OCI-LY1 (cell line): ENCODE measurements at regions not wholly inside any gene's neighbourhood (a gene's known extent, or its start where the extent isn't known, plus 50 kb on each side); places are given as distances from the start of the nearest gene placed in this dataset.

Experiments used
- H2AFZ ChIP-seq: fragments of 200-600 bp; sonication (generic), shearing (Covaris generic); 2 replicates; pipeline ENCODE4 v1.6.0; 2014; ENCODE audit warnings: antibody characterized with exemption, mild to moderate bottlenecking, low read length
- H3F3A ChIP-seq: fragments of 200-600 bp; sonication (generic), shearing (Covaris generic); 2 replicates; pipeline ENCODE4 v1.6.0; 2014; ENCODE audit warnings: mild to moderate bottlenecking, antibody characterized with exemption, low read length, moderate library complexity; ENCODE audit not compliant: insufficient read depth
- H3K27ac ChIP-seq: fragments of 200-600 bp; sonication (generic); 2 replicates; pipeline ENCODE4 v1.5.1; 2014; ENCODE audit warnings: low read length, mixed run types, mild to moderate bottlenecking, low read depth; ENCODE audit not compliant: poor library complexity, severe bottlenecking
- H3K27me3 ChIP-seq: fragments of 200-600 bp; sonication (generic); 2 replicates; pipeline ENCODE4 v1.6.0; 2014; ENCODE audit warnings: antibody characterized with exemption, mild to moderate bottlenecking, low read length, moderate library complexity; ENCODE audit not compliant: insufficient read depth
- H3K36me3 ChIP-seq: fragments of 200-600 bp; sonication (generic); 2 replicates; pipeline ENCODE4 v1.6.1; 2014; ENCODE audit warnings: mild to moderate bottlenecking, antibody characterized with exemption, low read length, moderate library complexity, mixed read lengths; ENCODE audit not compliant: insufficient read depth
- H3K4me1 ChIP-seq: fragments of 200-600 bp; sonication (generic); 2 replicates; pipeline ENCODE4 v1.5.1; 2014; ENCODE audit warnings: mild to moderate bottlenecking, low read length, moderate library complexity; ENCODE audit not compliant: insufficient read depth, severe bottlenecking
- H3K4me2 ChIP-seq: fragments of 200-600 bp; sonication (generic), shearing (Covaris generic); 2 replicates; pipeline ENCODE4 v1.6.1; 2014; ENCODE audit warnings: low read length
- H3K4me3 ChIP-seq: fragments of 200-600 bp; sonication (generic); 2 replicates; pipeline ENCODE4 v1.5.1; 2014; ENCODE audit warnings: low read length, low read depth, mild to moderate bottlenecking, mixed read lengths; ENCODE audit not compliant: poor library complexity, severe bottlenecking
- H3K79me2 ChIP-seq: fragments of 200-600 bp; shearing (Covaris generic); 2 replicates; pipeline ENCODE4 v1.6.1; 2016; ENCODE audit warnings: mixed run types, low read length, mixed read lengths; ENCODE audit not compliant: insufficient read depth
- H3K9ac ChIP-seq: fragments of 200-600 bp; sonication (generic), shearing (Covaris generic); 2 replicates; pipeline ENCODE4 v1.6.1; 2014; ENCODE audit warnings: mild to moderate bottlenecking, low read length, mixed read lengths
- H3K9me2 ChIP-seq: fragments of 200-600 bp; sonication (generic), shearing (Covaris generic); 2 replicates; pipeline ENCODE4 v1.6.1; 2014; ENCODE audit warnings: low read depth, mild to moderate bottlenecking, low read length, mixed read lengths
- H3K9me3 ChIP-seq: fragments of 200-600 bp; shearing (Covaris generic); 2 replicates; pipeline ENCODE4 v1.6.1; 2014; ENCODE audit warnings: low read length, mixed read lengths
- H4K20me1 ChIP-seq: fragments of 200-600 bp; sonication (generic), shearing (Covaris generic); 2 replicates; pipeline ENCODE4 v1.6.0; 2016; ENCODE audit warnings: mild to moderate bottlenecking, low read length; ENCODE audit not compliant: insufficient read depth
- EZH2 ChIP-seq: fragments of 200-600 bp; sonication (generic), shearing (Covaris generic); IDR thresholded peaks from 2 replicates; pipeline ENCODE4 v1.8.0; 2017; ENCODE audit warnings: borderline replicate concordance, mixed run types, mild to moderate bottlenecking, antibody characterized with exemption, low read length, moderate library complexity, mixed read lengths
- TF ChIP-seq, protein P1 (sequence below): fragments of 200-600 bp; sonication (generic), shearing (Covaris generic); IDR thresholded peaks from 2 replicates; pipeline ENCODE4 v1.5.1; 2017; ENCODE audit warnings: mild to moderate bottlenecking, antibody characterized with exemption, low read length, moderate library complexity, mixed read lengths

DNA sequence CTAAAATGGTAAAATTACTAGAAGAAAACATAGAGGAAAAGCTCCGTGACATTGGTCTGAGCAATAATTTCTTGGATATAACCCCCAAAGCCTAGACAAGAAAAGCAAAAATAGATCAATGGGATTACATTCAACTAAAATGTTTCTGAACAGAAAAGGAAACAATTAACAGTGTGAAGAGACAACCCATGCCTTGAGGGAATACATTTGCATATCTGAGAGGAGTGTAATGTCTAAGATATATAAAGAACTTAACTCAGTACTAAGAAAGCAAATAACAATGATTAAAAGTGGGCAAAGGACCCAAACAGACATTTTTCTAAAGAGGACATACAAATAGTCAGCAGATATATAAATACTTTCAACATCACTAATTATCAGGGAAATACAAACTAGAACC, 206.2 kb downstream of the VAPA start:
- H3K27ac ChIP-seq, result no peak overlapping the region
- H4K20me1 ChIP-seq, result no peaks in the 10 kb centered on the region
- H3K4me1 ChIP-seq, result no peaks in the 10 kb centered on the region
- no peaks in the 10 kb centered on the region for H3K27me3 ChIP-seq
- H3K9ac ChIP-seq, result no peak overlapping the region
- no peaks in the 10 kb centered on the region for H3K9me2 ChIP-seq
- no peak overlapping the region for H2AFZ ChIP-seq
- H3K4me3 ChIP-seq, result no peak overlapping the region
- no peaks in the 10 kb centered on the region for H3K79me2 ChIP-seq
- no peak overlapping the region for H3K4me2 ChIP-seq
- H3K9me3 ChIP-seq, result no peaks in the 10 kb centered on the region; the same call in 1 of the 2 replicates
- no peaks in the 10 kb centered on the region for H3K36me3 ChIP-seq
- H3F3A ChIP-seq, result no peaks in the 10 kb centered on the region
- TF ChIP-seq, protein P1, sequence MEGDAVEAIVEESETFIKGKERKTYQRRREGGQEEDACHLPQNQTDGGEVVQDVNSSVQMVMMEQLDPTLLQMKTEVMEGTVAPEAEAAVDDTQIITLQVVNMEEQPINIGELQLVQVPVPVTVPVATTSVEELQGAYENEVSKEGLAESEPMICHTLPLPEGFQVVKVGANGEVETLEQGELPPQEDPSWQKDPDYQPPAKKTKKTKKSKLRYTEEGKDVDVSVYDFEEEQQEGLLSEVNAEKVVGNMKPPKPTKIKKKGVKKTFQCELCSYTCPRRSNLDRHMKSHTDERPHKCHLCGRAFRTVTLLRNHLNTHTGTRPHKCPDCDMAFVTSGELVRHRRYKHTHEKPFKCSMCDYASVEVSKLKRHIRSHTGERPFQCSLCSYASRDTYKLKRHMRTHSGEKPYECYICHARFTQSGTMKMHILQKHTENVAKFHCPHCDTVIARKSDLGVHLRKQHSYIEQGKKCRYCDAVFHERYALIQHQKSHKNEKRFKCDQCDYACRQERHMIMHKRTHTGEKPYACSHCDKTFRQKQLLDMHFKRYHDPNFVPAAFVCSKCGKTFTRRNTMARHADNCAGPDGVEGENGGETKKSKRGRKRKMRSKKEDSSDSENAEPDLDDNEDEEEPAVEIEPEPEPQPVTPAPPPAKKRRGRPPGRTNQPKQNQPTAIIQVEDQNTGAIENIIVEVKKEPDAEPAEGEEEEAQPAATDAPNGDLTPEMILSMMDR, result no peak
- no peak for TF ChIP-seq EZH2

DNA sequence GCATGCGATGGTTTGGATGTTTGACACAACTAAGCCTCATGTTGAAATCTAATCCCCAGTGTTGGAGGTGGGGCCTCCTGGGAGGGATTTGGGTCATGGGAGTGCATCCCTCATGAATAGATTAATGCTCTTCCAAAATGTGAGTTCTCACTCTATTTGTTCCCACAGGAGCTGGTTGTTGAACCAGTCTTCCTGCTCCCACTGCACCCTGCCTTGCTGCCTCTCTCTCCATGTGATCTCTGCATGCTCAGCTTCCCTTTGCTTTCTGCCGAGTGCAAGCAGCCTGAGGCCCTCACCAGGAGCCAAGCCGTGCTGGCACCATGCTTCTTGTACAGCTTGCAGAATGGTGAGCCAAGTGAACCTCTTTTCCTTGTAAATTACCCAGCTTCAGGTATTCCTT, 206.8 kb downstream of the VAPA start:
- H3K4me2 ChIP-seq, result no peak overlapping the region
- no peaks in the 10 kb centered on the region for H3K79me2 ChIP-seq
- H3K9me2 ChIP-seq, result no peaks in the 10 kb centered on the region
- no peak overlapping the region for H3K9ac ChIP-seq
- no peaks in the 10 kb centered on the region; the same call in 1 of the 2 replicates for H3K9me3 ChIP-seq
- no peaks in the 10 kb centered on the region for H4K20me1 ChIP-seq
- no peaks in the 10 kb centered on the region for H3K27me3 ChIP-seq
- H3K36me3 ChIP-seq, result no peaks in the 10 kb centered on the region
- H2AFZ ChIP-seq, result no peak overlapping the region
- no peaks in the 10 kb centered on the region for H3K4me1 ChIP-seq
- no peak for TF ChIP-seq EZH2
- TF ChIP-seq, protein P1, result no peak
- H3F3A ChIP-seq, result no peaks in the 10 kb centered on the region
- H3K27ac ChIP-seq, result no peak overlapping the region
- no peak overlapping the region for H3K4me3 ChIP-seq

DNA sequence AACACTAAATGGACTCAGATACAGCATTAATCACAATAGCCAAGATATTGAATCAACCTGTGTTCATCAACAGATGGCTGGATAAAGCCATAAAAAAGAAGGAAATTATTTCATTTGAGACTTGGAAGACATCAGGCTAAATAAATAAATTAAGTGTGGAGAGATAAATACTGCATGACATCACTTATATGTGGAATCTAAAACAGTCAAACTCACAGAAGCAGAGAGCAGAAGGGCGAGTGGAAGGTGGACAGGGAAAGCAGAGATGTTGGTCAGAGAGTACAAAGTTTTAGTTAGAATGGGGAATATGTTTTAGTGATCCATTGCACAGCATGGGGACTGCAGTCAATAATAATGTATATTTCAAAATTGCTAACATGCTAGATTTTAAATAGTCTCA, 207.2 kb downstream of the VAPA start:
- Histone ChIP-seq H3K4me1 (no peaks in the 10 kb centered on the region), H3K9ac (no peak overlapping the region), H3F3A (no peaks in the 10 kb centered on the region), H3K27ac (no peak overlapping the region), H3K9me3 (no peaks in the 10 kb centered on the region; the same call in 1 of the 2 replicates), H3K4me2 (no peak overlapping the region), H3K4me3 (no peak overlapping the region), H2AFZ (no peak overlapping the region), H3K36me3 (no peaks in the 10 kb centered on the region), H3K79me2 (no peaks in the 10 kb centered on the region), H4K20me1 (no peaks in the 10 kb centered on the region), H3K27me3 (no peaks in the 10 kb centered on the region), H3K9me2 (no peaks in the 10 kb centered on the region)
- no peak for TF ChIP-seq EZH2
- TF ChIP-seq, protein P1, result no peak
